ENCODE measurements at regions not wholly inside any gene's neighbourhood (a gene's known extent, or its start where the extent isn't known, plus 50 kb on each side); places are given as distances from the start of the nearest gene placed in this dataset.

- no peaks in the 10 kb centered on the region for H3K27me3 ChIP-seq (ENCODE audit: insufficient read depth, low read length, poor library complexity, severe bottlenecking)
- H3F3A ChIP-seq (ENCODE audit: low read depth) = no peaks in the 10 kb centered on the region
- no peak overlapping the region for H2AFZ ChIP-seq (ENCODE audit: low read length)
- no peaks in the 10 kb centered on the region for H3K79me2 ChIP-seq (ENCODE audit: insufficient read depth, low read length)
- no peaks in the 10 kb centered on the region for H3K9me3 ChIP-seq (ENCODE audit: insufficient read depth, low read depth, low read length)
- no peaks in the 10 kb centered on the region for H3K9me2 ChIP-seq (replicated peaks; ENCODE audit: low read depth, low read length)
- no peak overlapping the region for H3K4me2 ChIP-seq (ENCODE audit: low read depth, low read length, poor library complexity, severe bottlenecking)
- H3K4me1 ChIP-seq (ENCODE audit: insufficient read depth, low read length, poor library complexity, severe bottlenecking) = no peaks in the 10 kb centered on the region
- no peak for TF ChIP-seq EZH2phosphoT487 (IDR thresholded peaks at IDR 0.05; ENCODE audit: borderline replicate concordance)
- no peak for TF ChIP-seq CTCF (conservative IDR thresholded peaks at IDR 0.05; ENCODE audit: low read length)
- no peaks in the 10 kb centered on the region for H4K20me1 ChIP-seq (ENCODE audit: insufficient read depth, low read length, poor library complexity, severe bottlenecking)
- H3K9ac ChIP-seq (ENCODE audit: low read depth, low read length, poor library complexity, severe bottlenecking) = no peak overlapping the region
- H3K4me3 ChIP-seq (ENCODE audit: low read length, poor library complexity, severe bottlenecking) = no peak overlapping the region
- no peaks in the 10 kb centered on the region for H3K36me3 ChIP-seq (ENCODE audit: insufficient read depth, low read length)
Measured at GRCh38 chr1:55588309-55588708, 373.1 kb upstream of the USP24 start.

GRCh38 chr1:55586771-55587170 is 371.6 kb upstream of the USP24 start:
- TF ChIP-seq EZH2phosphoT487 (IDR thresholded peaks at IDR 0.05; ENCODE audit: borderline replicate concordance) = no peak
- TF ChIP-seq CTCF (conservative IDR thresholded peaks at IDR 0.05; ENCODE audit: low read length) = no peak
- Histone ChIP-seq H3K27me3 (ENCODE audit: insufficient read depth, low read length, poor library complexity, severe bottlenecking) (no peaks in the 10 kb centered on the region), H4K20me1 (ENCODE audit: insufficient read depth, low read length, poor library complexity, severe bottlenecking) (no peaks in the 10 kb centered on the region), H3K9me3 (ENCODE audit: insufficient read depth, low read depth, low read length) (no peaks in the 10 kb centered on the region), H3K4me1 (ENCODE audit: insufficient read depth, low read length, poor library complexity, severe bottlenecking) (no peaks in the 10 kb centered on the region), H3K4me2 (ENCODE audit: low read depth, low read length, poor library complexity, severe bottlenecking) (no peak overlapping the region), H3K9ac (ENCODE audit: low read depth, low read length, poor library complexity, severe bottlenecking) (no peak overlapping the region), H3K4me3 (ENCODE audit: low read length, poor library complexity, severe bottlenecking) (no peak overlapping the region), H3K79me2 (ENCODE audit: insufficient read depth, low read length) (no peaks in the 10 kb centered on the region), H2AFZ (ENCODE audit: low read length) (no peak overlapping the region), H3K36me3 (ENCODE audit: insufficient read depth, low read length) (no peaks in the 10 kb centered on the region), H3K9me2 (replicated peaks; ENCODE audit: low read depth, low read length) (no peaks in the 10 kb centered on the region), H3F3A (ENCODE audit: low read depth) (no peaks in the 10 kb centered on the region)

GRCh38 chr1:55585402-55585792 is 370.2 kb upstream of the USP24 start:
- H3K9me3 ChIP-seq (ENCODE audit: insufficient read depth, low read depth, low read length) = no peaks in the 10 kb centered on the region
- TF ChIP-seq EZH2phosphoT487 (IDR thresholded peaks at IDR 0.05; ENCODE audit: borderline replicate concordance) (no peak), CTCF (conservative IDR thresholded peaks at IDR 0.05; ENCODE audit: low read length) (no peak)
- H3K79me2 ChIP-seq (ENCODE audit: insufficient read depth, low read length) = no peaks in the 10 kb centered on the region
- H3K4me1 ChIP-seq (ENCODE audit: insufficient read depth, low read length, poor library complexity, severe bottlenecking) = no peaks in the 10 kb centered on the region
- H3K4me3 ChIP-seq (ENCODE audit: low read length, poor library complexity, severe bottlenecking) = no peak overlapping the region
- no peaks in the 10 kb centered on the region for H3K27me3 ChIP-seq (ENCODE audit: insufficient read depth, low read length, poor library complexity, severe bottlenecking)
- H3K9me2 ChIP-seq (replicated peaks; ENCODE audit: low read depth, low read length) = no peaks in the 10 kb centered on the region
- no peak overlapping the region for H3K4me2 ChIP-seq (ENCODE audit: low read depth, low read length, poor library complexity, severe bottlenecking)
- H2AFZ ChIP-seq (ENCODE audit: low read length) = no peak overlapping the region
- H3K36me3 ChIP-seq (ENCODE audit: insufficient read depth, low read length) = no peaks in the 10 kb centered on the region
- no peak overlapping the region for H3K9ac ChIP-seq (ENCODE audit: low read depth, low read length, poor library complexity, severe bottlenecking)
- no peaks in the 10 kb centered on the region for H3F3A ChIP-seq (ENCODE audit: low read depth)
- H4K20me1 ChIP-seq (ENCODE audit: insufficient read depth, low read length, poor library complexity, severe bottlenecking) = no peaks in the 10 kb centered on the region

Measured in Loucy (cell line).